ENCODE measurements at regions not wholly inside any gene's neighbourhood (a gene's known extent, or its start where the extent isn't known, plus 50 kb on each side); places are given as distances from the start of the nearest gene placed in this dataset.

DNA sequence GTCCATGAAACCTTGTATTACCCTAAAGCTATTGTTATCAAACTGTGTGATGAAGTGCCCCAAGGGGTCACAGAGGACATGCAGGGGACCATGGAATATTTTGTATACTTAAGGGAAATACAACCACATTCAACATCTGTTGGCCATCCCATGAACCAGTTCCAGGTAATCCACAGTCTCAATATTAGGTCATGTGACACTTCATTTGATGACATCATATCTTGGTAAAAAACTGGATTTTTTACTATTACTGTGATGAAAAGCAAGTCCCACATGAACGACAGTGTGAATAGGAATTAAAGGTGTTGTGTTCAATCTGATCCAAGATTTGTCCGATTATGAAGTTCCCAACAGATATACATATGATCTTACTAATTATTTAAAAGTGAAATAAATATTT is 355.2 kb downstream of the IRS2 start:
- no peak for DNase-seq
- TF ChIP-seq, protein P1, sequence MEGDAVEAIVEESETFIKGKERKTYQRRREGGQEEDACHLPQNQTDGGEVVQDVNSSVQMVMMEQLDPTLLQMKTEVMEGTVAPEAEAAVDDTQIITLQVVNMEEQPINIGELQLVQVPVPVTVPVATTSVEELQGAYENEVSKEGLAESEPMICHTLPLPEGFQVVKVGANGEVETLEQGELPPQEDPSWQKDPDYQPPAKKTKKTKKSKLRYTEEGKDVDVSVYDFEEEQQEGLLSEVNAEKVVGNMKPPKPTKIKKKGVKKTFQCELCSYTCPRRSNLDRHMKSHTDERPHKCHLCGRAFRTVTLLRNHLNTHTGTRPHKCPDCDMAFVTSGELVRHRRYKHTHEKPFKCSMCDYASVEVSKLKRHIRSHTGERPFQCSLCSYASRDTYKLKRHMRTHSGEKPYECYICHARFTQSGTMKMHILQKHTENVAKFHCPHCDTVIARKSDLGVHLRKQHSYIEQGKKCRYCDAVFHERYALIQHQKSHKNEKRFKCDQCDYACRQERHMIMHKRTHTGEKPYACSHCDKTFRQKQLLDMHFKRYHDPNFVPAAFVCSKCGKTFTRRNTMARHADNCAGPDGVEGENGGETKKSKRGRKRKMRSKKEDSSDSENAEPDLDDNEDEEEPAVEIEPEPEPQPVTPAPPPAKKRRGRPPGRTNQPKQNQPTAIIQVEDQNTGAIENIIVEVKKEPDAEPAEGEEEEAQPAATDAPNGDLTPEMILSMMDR (IDR thresholded peaks at IDR 0.05): no peak
- H3K36me3 ChIP-seq: no peaks in the 10 kb centered on the region

GRCh38 chr13:109428146-109428545 is 358.2 kb downstream of the IRS2 start:
- TF ChIP-seq, protein P1 (IDR thresholded peaks at IDR 0.05): no peak
- H3K4me1 ChIP-seq: peaks cover 0 to 6% (median 0%) of the 10 kb centered on the region in 4 donors
- no peaks in the 10 kb centered on the region for H3K27me3 ChIP-seq
- intact Hi-C loops (cut with DNase I; ENCODE audit: low total_unique reads): no loop called here
- no peaks in the 10 kb centered on the region for H3K36me3 ChIP-seq
- H3K4me3 ChIP-seq: no peak overlapping the region
- H3K27ac ChIP-seq: no peak overlapping the region
- H3K9me3 ChIP-seq: no peaks in the 10 kb centered on the region
- no peak for DNase-seq

More for the DNA sequence above, 355.2 kb downstream of the IRS2 start:
- no peak overlapping the region for H3K27ac ChIP-seq
- H3K27me3 ChIP-seq: no peaks in the 10 kb centered on the region
- intact Hi-C loops (cut with DNase I; ENCODE audit: low total_unique reads): no loop called here
- H3K4me3 ChIP-seq: no peak overlapping the region
- H3K9me3 ChIP-seq: no peaks in the 10 kb centered on the region
- H3K4me1 ChIP-seq: peaks cover 0 to 17% (median 3%) of the 10 kb centered on the region in 4 donors

- Histone ChIP-seq H3K4me3 (no peak overlapping the region), H3K4me1 (peaks cover 0 to 1% (median 0%) of the 10 kb centered on the region in 4 donors), H3K27me3 (no peaks in the 10 kb centered on the region), H3K36me3 (no peaks in the 10 kb centered on the region), H3K27ac (no peak overlapping the region), H3K9me3 (no peaks in the 10 kb centered on the region)
- no peak for DNase-seq
- TF ChIP-seq, protein P1 (IDR thresholded peaks at IDR 0.05): no peak
- intact Hi-C loops (cut with DNase I; ENCODE audit: low total_unique reads): no loop called here
Observed at GRCh38 chr13:109427695-109428094, 358.7 kb downstream of the IRS2 start.

GRCh38 chr13:109427148-109427547 is 359.2 kb downstream of the IRS2 start:
- intact Hi-C loops (cut with DNase I; ENCODE audit: low total_unique reads): no loop called here
- TF ChIP-seq, protein P1 (IDR thresholded peaks at IDR 0.05): no peak
- no peak overlapping the region for H3K4me3 ChIP-seq
- no peaks in the 10 kb centered on the region for H3K4me1 ChIP-seq
- H3K36me3 ChIP-seq: no peaks in the 10 kb centered on the region
- H3K9me3 ChIP-seq: no peaks in the 10 kb centered on the region
- H3K27ac ChIP-seq: no peak overlapping the region
- DNase-seq: no peak
- H3K27me3 ChIP-seq: no peaks in the 10 kb centered on the region

- intact Hi-C loops (cut with DNase I; ENCODE audit: low total_unique reads): no loop called here
- H3K4me1 ChIP-seq: no peaks in the 10 kb centered on the region
- no peak overlapping the region for H3K4me3 ChIP-seq
- H3K27me3 ChIP-seq: no peaks in the 10 kb centered on the region
- H3K36me3 ChIP-seq: no peaks in the 10 kb centered on the region
- no peak for DNase-seq
- H3K27ac ChIP-seq: no peak overlapping the region
- H3K9me3 ChIP-seq: no peaks in the 10 kb centered on the region
- TF ChIP-seq, protein P1 (IDR thresholded peaks at IDR 0.05): no peak
Observed at GRCh38 chr13:109426690-109426990, 359.7 kb downstream of the IRS2 start.
